Activated CD8-positive, alpha-beta memory T cell treated with anti-CD3 and anti-CD28 coated beads, Interleukin-2, amount 10 ng/mL, durations not matched to agents 7 days and 5 days (primary cell): ENCODE measurements at regions not wholly inside any gene's neighbourhood (a gene's known extent, or its start where the extent isn't known, plus 50 kb on each side); places are given as distances from the start of the nearest gene placed in this dataset.

ENCODE experiments used
- ATAC-seq: fragments of 150-1000 bp; cut with Tn5 transposase; one replicate; pipeline ENCODE4 v1.10.0; 2021; ENCODE audit warnings: moderate library complexity
- CTCF ChIA-PET: fragments of 350-600 bp; sonication (Branson Sonifier 250); formaldehyde crosslinking; loops from one replicate; lab custom pipeline; 2021; ENCODE audit warnings: antibody characterized with exemption; lab: Charles Lee
- DNase-seq: peaks from one replicate; pipeline ENCODE4 v3.0.0-alpha.2; 2020
- H3K27ac Mint-ChIP-seq: one replicate; pipeline ENCODE4 v1.8.0; 2021; ENCODE audit warnings: mild to moderate bottlenecking, mixed read lengths
- H3K27me3 Mint-ChIP-seq: one replicate; pipeline ENCODE4 v1.8.0; 2021; ENCODE audit warnings: mixed read lengths
- H3K36me3 Mint-ChIP-seq: one replicate; pipeline ENCODE4 v1.8.0; 2021; ENCODE audit warnings: mild to moderate bottlenecking, mixed read lengths
- H3K4me1 Mint-ChIP-seq: one replicate; pipeline ENCODE4 v1.8.0; 2021; ENCODE audit warnings: mixed read lengths
- H3K4me3 Mint-ChIP-seq: one replicate; pipeline ENCODE4 v1.8.0; 2021; ENCODE audit warnings: mild to moderate bottlenecking, moderate library complexity, mixed read lengths
- H3K9me3 Mint-ChIP-seq: one replicate; pipeline ENCODE4 v1.8.0; 2022; ENCODE audit warnings: low read depth, mixed read lengths

DNA sequence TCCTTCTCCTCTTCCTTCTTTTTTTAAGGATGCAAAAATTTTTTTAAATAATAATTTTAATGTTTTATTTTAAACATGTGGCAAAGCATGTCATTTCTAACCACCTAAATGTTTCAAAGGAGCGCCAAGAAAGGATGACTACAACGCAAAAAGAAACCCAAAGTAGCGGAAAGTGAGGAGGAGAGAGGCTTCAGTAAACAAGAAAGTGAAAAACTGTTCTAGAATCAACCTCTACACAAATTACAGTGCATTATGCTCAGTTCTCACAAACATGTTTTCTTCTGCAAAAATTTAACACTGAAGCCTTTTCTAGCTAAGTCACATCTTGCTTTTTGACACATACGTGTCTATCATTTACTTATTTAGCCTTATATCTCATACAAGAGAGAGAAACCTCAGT, 948.6 kb downstream of the GATA3 start:
- Mint-ChIP-seq H3K4me1 (peaks cover 1% of the 10 kb centered on the region), H3K9me3 (no peaks in the 10 kb centered on the region), H3K27me3 (peaks cover 3% of the 10 kb centered on the region), H3K4me3 (no peak overlapping the region), H3K36me3 (no peaks in the 10 kb centered on the region), H3K27ac (no peak overlapping the region)
- CTCF ChIA-PET, result no interaction called here
- no peak for ATAC-seq
- DNase-seq, result no peak

DNA sequence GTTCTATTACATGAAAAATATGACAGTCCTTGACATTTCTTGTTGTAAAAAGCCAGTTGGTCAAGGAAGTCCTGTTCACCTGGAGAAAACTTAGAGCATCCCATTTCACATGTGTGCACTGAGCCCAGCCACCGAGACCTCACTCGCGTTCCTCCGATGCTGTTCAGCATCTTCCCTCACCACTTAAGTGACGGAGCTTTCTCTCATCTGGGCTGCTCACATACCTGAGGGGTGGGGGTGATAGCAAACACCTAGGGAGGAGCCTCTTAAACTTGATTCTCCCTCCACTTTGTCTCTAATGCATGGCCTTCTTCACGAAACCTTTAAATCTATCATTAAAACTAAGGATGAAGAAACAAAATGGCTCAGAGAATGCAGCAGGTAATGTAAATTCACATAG, 950.2 kb downstream of the GATA3 start:
- H3K4me1 Mint-ChIP-seq, result peaks cover 8% of the 10 kb centered on the region
- H3K36me3 Mint-ChIP-seq, result no peaks in the 10 kb centered on the region
- no peaks in the 10 kb centered on the region for H3K9me3 Mint-ChIP-seq
- H3K4me3 Mint-ChIP-seq, result peak overlapping the region; percentile 47
- no peak for DNase-seq
- CTCF ChIA-PET, result no interaction called here
- ATAC-seq, result no peak
- H3K27me3 Mint-ChIP-seq, result peaks cover 3% of the 10 kb centered on the region
- H3K27ac Mint-ChIP-seq, result peak overlapping the region; percentile 25

DNA sequence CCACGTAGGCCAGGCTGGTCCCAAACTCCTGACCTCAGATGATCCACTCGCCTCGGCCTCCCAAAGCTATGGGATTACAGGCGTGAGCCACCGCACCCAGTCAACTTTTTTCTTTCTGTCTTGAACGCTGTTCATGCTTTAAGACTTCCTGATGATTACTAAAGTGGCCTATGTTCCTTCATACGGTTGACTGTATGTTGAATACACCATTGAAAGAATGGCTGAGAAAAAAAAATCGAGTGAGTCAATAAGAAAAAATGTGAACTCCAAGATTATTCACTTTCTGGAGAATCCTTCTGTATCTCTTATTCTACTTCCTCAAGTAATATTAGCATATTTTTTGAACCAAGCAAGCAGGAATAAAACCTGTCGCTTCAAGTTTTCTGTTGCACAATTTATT, 955.0 kb downstream of the GATA3 start:
- Mint-ChIP-seq H3K4me1 (peaks cover 12% of the 10 kb centered on the region), H3K36me3 (no peaks in the 10 kb centered on the region), H3K9me3 (no peaks in the 10 kb centered on the region), H3K27me3 (peaks cover 3% of the 10 kb centered on the region), H3K4me3 (no peak overlapping the region), H3K27ac (peak overlapping the region; percentile 43)
- CTCF ChIA-PET, result no interaction called here
- no peak for DNase-seq
- no peak for ATAC-seq

DNA sequence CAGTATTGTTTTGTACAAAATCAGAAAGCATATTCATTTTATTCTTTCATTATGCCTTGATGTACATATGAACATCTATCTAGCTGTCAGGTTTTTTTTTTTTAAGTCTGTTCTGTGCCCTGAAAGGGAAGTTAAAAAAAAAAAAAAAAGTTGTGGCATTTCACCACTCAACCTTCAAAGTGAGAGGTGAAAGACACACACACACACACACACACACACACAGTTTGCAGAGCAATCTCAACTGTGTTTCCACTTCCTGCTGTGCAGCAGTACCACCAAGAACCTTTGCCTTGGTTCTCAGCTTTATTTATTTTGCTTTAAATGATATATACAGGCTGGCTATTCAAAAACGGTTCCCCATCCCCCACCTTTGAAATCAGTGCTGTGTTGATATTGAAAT, 955.6 kb downstream of the GATA3 start:
- ATAC-seq, result peak; percentile 55
- Mint-ChIP-seq H3K27me3 (peaks cover 3% of the 10 kb centered on the region), H3K9me3 (no peaks in the 10 kb centered on the region), H3K27ac (peak overlapping the region; percentile 43), H3K4me3 (no peak overlapping the region), H3K36me3 (no peaks in the 10 kb centered on the region), H3K4me1 (peaks cover 12% of the 10 kb centered on the region)
- no peak for DNase-seq
- CTCF ChIA-PET, result no interaction called here

DNA sequence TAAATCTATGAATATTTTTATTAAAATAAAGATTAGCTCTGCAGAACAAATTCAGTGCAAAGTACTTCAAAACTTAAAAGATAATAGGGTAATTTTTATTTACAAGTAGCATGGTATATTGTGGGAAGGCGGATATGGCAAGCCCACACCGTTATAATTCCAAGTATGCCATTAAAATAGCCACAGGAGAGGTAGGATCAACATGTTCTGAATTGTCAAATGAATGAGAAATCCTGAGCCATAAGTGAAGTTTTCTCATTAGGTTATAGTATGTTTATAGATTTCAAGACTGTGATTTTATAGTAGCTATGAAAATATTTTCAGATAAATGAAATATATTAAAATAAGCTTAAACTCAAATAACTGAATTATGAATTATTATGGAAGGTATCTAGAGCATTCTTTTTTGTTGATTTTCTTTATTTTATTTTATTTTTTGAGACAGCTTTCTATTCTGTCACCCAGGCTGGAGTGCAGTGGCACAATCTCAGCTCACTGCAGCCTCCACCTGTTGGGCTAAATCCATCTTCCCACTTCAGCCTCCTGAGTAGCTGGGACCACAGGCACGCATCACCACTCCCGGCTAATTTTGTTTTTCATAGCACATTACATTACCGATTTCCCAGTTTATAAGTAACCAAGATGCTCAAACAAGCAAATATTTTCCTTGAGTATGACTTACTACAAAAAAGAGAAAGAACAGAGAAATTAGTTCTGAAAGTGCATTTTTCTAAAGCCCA, 956.6 kb downstream of the GATA3 start:
- ATAC-seq (no peak), DNase-seq (no peak)
- Mint-ChIP-seq H3K27ac (no peak overlapping the region), H3K27me3 (no peaks in the 10 kb centered on the region), H3K4me3 (no peak overlapping the region), H3K36me3 (no peaks in the 10 kb centered on the region), H3K4me1 (peaks cover 11% of the 10 kb centered on the region), H3K9me3 (no peaks in the 10 kb centered on the region)
- CTCF ChIA-PET, result no interaction called here

DNA sequence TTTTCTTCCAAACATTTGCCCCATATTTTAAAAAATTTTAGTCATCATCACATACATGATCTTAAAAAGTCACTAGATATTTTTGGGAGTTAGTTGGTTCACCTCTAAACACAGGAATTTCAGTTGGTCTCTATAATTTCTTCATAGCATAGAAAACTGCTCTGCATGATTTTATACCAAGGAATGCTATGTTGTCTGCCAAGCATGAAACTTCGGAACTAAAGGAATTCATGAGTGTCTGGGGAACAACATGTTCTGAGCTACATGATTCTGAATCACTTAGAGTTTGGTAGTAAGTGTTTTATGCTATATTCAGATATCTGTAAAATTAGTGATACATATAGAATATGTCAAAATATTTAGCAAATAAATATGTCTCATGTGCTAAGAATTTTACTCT, 957.8 kb downstream of the GATA3 start:
- CTCF ChIA-PET, result no interaction called here
- H3K27ac Mint-ChIP-seq, result no peak overlapping the region
- peaks cover 11% of the 10 kb centered on the region for H3K4me1 Mint-ChIP-seq
- ATAC-seq, result no peak
- DNase-seq, result no peak
- H3K36me3 Mint-ChIP-seq, result no peaks in the 10 kb centered on the region
- no peaks in the 10 kb centered on the region for H3K9me3 Mint-ChIP-seq
- H3K4me3 Mint-ChIP-seq, result no peak overlapping the region
- H3K27me3 Mint-ChIP-seq, result no peaks in the 10 kb centered on the region

DNA sequence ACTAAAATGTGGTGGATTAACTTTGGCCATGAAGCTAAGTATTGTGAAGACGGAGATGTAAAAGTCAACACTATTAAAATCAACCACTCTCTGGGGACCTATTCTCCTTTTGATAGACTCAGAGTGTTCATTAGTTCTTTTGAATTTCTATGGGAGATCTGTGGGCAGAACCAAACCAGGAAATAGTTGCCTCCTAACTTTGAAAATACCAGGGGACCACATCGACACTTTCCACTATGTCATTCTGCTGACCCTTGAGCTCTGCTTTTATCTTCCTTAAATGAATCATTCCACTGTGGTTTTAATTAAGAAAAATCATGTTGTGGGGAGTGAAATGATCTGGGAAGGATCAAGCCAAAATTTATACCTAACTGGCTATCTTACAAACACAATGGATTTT, 960.5 kb downstream of the GATA3 start:
- H3K36me3 Mint-ChIP-seq, result no peaks in the 10 kb centered on the region
- DNase-seq (no peak), ATAC-seq (no peak)
- H3K4me3 Mint-ChIP-seq, result no peak overlapping the region
- CTCF ChIA-PET, result no interaction called here
- H3K27ac Mint-ChIP-seq, result peak overlapping the region; percentile 50
- H3K9me3 Mint-ChIP-seq, result no peaks in the 10 kb centered on the region
- no peaks in the 10 kb centered on the region for H3K27me3 Mint-ChIP-seq
- peaks cover 4% of the 10 kb centered on the region for H3K4me1 Mint-ChIP-seq

DNA sequence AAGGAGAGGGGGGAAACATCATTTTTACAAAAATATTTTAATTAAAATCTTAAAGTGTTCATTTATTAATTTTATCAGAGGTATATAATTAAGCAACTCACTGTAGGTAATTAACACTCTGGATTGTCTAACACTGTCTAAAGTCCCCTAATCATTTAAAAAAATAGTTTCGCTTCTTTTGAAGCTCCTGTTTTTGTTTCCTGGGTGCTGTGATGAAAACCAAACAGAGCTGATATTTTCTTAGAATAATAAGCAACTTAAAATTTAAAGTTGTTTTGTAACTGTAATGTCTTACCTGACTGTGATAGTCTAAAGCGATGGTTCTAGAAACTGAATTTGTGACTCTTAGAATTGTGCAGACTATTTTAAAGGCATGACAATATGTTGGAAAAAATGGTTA, 961.0 kb downstream of the GATA3 start:
- H3K36me3 Mint-ChIP-seq, result no peaks in the 10 kb centered on the region
- H3K9me3 Mint-ChIP-seq, result no peaks in the 10 kb centered on the region
- H3K4me1 Mint-ChIP-seq, result no peaks in the 10 kb centered on the region
- no peaks in the 10 kb centered on the region for H3K27me3 Mint-ChIP-seq
- CTCF ChIA-PET, result no interaction called here
- H3K27ac Mint-ChIP-seq, result peak overlapping the region; percentile 15
- no peak overlapping the region for H3K4me3 Mint-ChIP-seq
- no peak for DNase-seq
- no peak for ATAC-seq

DNA sequence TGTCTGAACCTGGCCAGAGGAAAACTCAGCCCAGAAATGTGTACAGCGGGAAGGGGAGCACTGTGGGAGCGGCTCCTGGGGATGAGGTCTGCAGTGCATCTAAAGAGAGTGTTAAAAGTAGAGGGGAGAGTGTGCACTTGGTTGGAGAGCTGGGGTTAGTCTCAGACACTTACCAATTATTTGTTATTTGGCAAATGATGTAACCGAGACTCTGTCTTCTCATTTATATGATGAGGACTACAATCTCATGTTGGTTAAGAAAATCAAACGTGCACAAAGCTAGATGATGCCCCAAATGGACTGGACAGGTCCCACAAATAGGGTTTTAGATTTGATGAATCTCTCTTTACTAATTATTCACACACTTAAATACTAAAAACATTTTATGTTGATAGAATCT, 962.4 kb downstream of the GATA3 start:
- CTCF ChIA-PET, result no interaction called here
- Mint-ChIP-seq H3K27me3 (no peaks in the 10 kb centered on the region), H3K4me3 (peak overlapping the region; percentile 17), H3K9me3 (no peaks in the 10 kb centered on the region), H3K27ac (peak overlapping the region; percentile 70), H3K4me1 (no peaks in the 10 kb centered on the region), H3K36me3 (no peaks in the 10 kb centered on the region)
- ATAC-seq (no peak), DNase-seq (no peak)

DNA sequence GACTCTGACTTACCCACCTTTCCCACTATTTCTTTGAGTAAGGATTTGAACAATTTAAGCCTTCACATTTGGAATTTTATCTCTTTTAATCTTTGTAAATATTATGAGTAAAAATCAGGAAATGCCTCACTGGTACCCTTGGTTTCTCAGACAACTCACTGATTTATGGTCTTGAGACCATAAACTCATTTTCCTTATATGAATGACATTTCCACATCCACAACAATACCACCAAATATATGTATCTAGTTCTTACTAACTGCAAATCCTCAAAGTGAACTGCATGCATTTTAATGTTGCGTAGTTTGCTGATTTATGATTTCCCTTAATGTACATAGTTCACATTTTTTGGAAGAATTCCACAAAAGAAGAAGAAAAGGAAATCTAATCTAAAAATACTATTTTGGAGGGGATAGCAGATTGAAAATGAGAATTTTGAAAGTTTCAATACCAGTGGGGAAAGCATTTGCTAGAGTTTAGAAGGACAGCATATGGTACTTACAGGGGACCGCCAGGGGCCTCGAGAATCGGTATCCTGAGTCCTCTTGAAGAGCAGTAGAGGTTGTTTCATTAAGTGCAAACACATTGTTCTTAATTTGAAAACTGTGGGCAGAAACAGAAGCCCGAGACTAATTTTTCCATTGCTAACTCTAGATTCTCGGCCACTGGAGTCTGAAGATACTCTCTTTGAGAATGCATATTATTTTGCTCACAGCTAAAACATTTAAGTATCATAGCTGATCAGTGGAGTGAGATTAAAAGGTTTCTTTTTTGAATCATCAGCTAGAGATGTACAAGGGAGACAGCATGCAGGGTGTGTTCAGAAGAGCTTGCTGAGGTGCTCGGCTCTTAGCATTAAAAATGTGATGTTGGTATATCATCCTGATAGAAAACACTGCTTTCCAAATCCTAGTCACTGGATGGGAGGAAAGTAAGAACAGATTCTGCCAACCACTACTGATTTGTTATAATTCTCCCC, 964.0 kb downstream of the GATA3 start:
- DNase-seq (no peak), ATAC-seq (no peak)
- CTCF ChIA-PET, result no interaction called here
- H3K36me3 Mint-ChIP-seq, result no peaks in the 10 kb centered on the region
- peaks cover 7% of the 10 kb centered on the region for H3K27me3 Mint-ChIP-seq
- H3K27ac Mint-ChIP-seq, result no peak overlapping the region
- H3K4me3 Mint-ChIP-seq, result peak overlapping the region; percentile 32
- H3K4me1 Mint-ChIP-seq, result no peaks in the 10 kb centered on the region
- H3K9me3 Mint-ChIP-seq, result no peaks in the 10 kb centered on the region

DNA sequence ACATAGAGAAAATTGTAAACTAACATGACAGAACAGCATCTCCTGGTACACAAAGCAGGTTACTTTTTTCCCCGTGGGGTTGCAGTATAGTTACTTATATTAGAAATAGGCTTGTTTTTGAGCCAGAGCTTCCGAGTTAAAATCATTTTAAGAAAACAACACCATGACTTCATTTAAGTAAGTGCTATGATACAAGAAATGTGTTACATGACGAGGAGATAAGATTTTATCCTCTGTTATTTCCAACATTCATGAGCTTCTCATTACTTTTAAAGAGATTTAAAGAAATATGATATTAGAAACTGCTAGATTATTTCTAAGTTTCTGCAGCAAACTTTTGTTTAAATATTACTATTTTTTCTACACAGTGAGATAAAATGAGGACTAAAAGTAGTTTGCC, 968.7 kb downstream of the GATA3 start:
- no peaks in the 10 kb centered on the region for H3K9me3 Mint-ChIP-seq
- peaks cover 2% of the 10 kb centered on the region for H3K4me1 Mint-ChIP-seq
- no peak overlapping the region for H3K27ac Mint-ChIP-seq
- CTCF ChIA-PET, result no interaction called here
- H3K27me3 Mint-ChIP-seq, result peaks cover 7% of the 10 kb centered on the region
- ATAC-seq (no peak), DNase-seq (no peak)
- H3K36me3 Mint-ChIP-seq, result no peaks in the 10 kb centered on the region
- H3K4me3 Mint-ChIP-seq, result no peak overlapping the region

DNA sequence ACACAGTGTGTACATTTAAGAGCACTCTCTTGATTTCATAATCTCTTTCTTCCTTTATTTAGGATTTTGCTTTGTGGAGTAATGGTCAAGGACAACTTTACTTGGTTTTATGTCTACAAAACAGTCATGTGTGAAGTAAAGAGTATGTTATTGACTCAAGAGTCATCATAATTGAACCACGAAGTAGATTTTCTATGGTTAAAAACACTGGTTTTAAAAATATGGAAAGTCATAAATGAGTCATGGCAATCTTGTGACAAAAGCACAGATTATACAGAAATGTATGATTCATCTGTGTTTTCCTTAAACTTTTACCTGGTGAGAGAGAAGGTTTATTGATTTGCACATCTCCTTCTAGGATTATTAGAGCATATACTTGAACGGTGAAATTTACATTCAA, 969.7 kb downstream of the GATA3 start:
- ATAC-seq (no peak), DNase-seq (no peak)
- H3K36me3 Mint-ChIP-seq, result no peaks in the 10 kb centered on the region
- H3K4me1 Mint-ChIP-seq, result peaks cover 2% of the 10 kb centered on the region
- H3K27me3 Mint-ChIP-seq, result peaks cover 7% of the 10 kb centered on the region
- H3K4me3 Mint-ChIP-seq, result no peak overlapping the region
- CTCF ChIA-PET, result no interaction called here
- no peaks in the 10 kb centered on the region for H3K9me3 Mint-ChIP-seq
- no peak overlapping the region for H3K27ac Mint-ChIP-seq

DNA sequence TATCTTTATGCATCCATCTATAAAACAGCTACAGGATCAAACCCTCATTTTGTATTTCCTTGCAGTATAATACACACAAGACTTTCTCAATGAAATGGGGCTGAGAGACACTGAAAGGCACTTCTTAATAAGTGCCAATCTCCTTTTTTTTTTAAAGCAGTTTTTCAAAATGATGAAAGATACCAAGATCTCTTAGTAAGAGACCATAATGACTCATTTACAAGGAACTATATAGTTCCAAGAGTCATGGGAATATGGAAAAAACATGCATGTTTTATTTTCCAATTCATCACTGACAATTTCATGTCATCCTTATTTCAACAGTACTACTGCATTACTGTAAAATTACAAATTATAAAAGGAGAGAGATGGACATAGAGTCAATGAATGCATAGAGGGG, 973.7 kb downstream of the GATA3 start:
- DNase-seq (no peak), ATAC-seq (no peak)
- H3K4me3 Mint-ChIP-seq, result no peak overlapping the region
- H3K27ac Mint-ChIP-seq, result no peak overlapping the region
- CTCF ChIA-PET, result no interaction called here
- peaks cover 2% of the 10 kb centered on the region for H3K4me1 Mint-ChIP-seq
- peaks cover 6% of the 10 kb centered on the region for H3K27me3 Mint-ChIP-seq
- no peaks in the 10 kb centered on the region for H3K36me3 Mint-ChIP-seq
- H3K9me3 Mint-ChIP-seq, result no peaks in the 10 kb centered on the region

DNA sequence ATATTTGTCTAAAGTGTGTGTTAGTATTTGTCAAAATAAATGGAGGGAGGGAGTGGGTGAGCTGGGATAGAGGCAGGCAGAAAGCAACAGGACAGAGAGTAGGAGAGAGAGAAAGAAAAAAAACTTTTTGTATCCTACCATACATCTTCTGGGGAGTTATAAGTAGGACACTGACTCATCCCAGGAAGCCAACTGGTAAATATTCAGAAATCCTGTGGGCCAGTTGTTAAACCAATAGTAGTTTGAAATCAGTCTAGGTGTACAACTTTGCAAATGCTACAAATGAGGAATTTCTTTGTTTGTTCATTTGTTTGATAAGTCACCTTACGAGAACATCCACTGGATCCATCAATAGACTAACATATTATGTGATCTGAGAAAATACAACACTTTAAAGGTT, 980.9 kb downstream of the GATA3 start:
- Mint-ChIP-seq H3K4me3 (no peak overlapping the region), H3K4me1 (no peaks in the 10 kb centered on the region), H3K27me3 (peaks cover 6% of the 10 kb centered on the region), H3K9me3 (peaks cover 2% of the 10 kb centered on the region), H3K36me3 (peaks cover 1% of the 10 kb centered on the region), H3K27ac (no peak overlapping the region)
- CTCF ChIA-PET, result no interaction called here
- DNase-seq, result no peak
- no peak for ATAC-seq
